ENCODE measurements at regions not wholly inside any gene's neighbourhood (a gene's known extent, or its start where the extent isn't known, plus 50 kb on each side); places are given as distances from the start of the nearest gene placed in this dataset.

DNA sequence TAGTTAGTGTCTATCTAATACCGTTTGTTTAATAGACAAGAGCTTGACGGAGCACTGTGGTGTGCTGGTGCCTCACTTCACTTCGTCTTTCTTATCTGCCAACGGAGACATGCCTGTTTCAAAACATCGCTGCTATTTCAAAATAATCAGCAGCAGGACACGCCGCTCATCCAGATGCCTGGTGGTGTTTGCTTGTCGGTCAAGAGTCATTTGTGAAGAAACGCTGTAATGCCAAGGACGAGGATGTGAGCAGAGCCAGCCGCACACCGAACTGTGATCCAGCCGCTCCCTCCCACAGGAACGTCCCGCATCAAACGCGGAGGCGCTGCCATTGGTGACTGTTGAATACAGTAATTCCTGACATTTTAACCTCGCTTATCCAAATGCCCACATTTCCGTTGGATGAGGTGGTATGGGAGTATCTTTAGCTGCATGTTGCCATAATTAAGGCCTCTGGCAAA lies 432.4 kb downstream of the FBXO15 start:
- TF ChIP-seq, protein P1, sequence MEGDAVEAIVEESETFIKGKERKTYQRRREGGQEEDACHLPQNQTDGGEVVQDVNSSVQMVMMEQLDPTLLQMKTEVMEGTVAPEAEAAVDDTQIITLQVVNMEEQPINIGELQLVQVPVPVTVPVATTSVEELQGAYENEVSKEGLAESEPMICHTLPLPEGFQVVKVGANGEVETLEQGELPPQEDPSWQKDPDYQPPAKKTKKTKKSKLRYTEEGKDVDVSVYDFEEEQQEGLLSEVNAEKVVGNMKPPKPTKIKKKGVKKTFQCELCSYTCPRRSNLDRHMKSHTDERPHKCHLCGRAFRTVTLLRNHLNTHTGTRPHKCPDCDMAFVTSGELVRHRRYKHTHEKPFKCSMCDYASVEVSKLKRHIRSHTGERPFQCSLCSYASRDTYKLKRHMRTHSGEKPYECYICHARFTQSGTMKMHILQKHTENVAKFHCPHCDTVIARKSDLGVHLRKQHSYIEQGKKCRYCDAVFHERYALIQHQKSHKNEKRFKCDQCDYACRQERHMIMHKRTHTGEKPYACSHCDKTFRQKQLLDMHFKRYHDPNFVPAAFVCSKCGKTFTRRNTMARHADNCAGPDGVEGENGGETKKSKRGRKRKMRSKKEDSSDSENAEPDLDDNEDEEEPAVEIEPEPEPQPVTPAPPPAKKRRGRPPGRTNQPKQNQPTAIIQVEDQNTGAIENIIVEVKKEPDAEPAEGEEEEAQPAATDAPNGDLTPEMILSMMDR (conservative IDR thresholded peaks at IDR 0.05 in 1 of 2, IDR thresholded peaks at IDR 0.05 in 1 of 2; ENCODE audit: low read depth in 1 of 2, low read length in 2 of 2) = no peak
- TF ChIP-seq EZH2 (IDR thresholded peaks at IDR 0.05; ENCODE audit: low read length, missing control alignments) = no peak

Measured in fibroblast of lung (primary cell).